Keratinocyte (primary cell): ENCODE measurements at regions not wholly inside any gene's neighbourhood (a gene's known extent, or its start where the extent isn't known, plus 50 kb on each side); places are given as distances from the start of the nearest gene placed in this dataset.

Experiments
- DNase-seq: peaks from one replicate; pipeline ENCODE4 v3.0.0-alpha.2; 2011; ENCODE audit warnings: low read depth, missing footprints, low spot score
- FAIRE-seq: peaks from 2 replicates; lab custom pipeline; 2011; peaks lifted over from hg19 to GRCh38; lab: Jason Lieb, UNC
- H2AFZ ChIP-seq: 2 replicates; pipeline ENCODE4 v1.6.0; 2012; ENCODE audit warnings: low read length, control low read depth, inconsistent platforms; ENCODE audit not compliant: control insufficient read depth
- H3K27ac ChIP-seq: 2 replicates; pipeline ENCODE4 v1.5.1; 2011; ENCODE audit warnings: low read length; ENCODE audit not compliant: control insufficient read depth, insufficient read depth
- H3K27me3 ChIP-seq: 3 replicates; pipeline ENCODE4 v1.6.0; 2011; ENCODE audit warnings: low read length; ENCODE audit not compliant: control insufficient read depth, insufficient read depth; ENCODE audit errors: extremely low read depth
- H3K36me3 ChIP-seq, 2 experiments: 2 replicates in 1 of 2; 3 replicates in 1 of 2; pipeline ENCODE4 v1.5.1; 2011; ENCODE audit warnings: low read length in 2 of 2, mild to moderate bottlenecking in 1 of 2; ENCODE audit not compliant: control insufficient read depth in 2 of 2, insufficient read depth in 2 of 2; ENCODE audit errors: extremely low read depth in 1 of 2
- H3K4me1 ChIP-seq: 3 replicates; pipeline ENCODE4 v1.5.1; 2011; ENCODE audit warnings: low read length; ENCODE audit not compliant: control insufficient read depth, insufficient read depth; ENCODE audit errors: extremely low read depth
- H3K4me2 ChIP-seq: 3 replicates; pipeline ENCODE4 v1.6.0; 2011; ENCODE audit warnings: low read depth, low read length; ENCODE audit not compliant: control insufficient read depth, insufficient read depth; ENCODE audit errors: extremely low read depth
- H3K4me3 ChIP-seq, 3 experiments: fragments of 200-600 bp in 1 of 3; sonication (generic) in 1 of 3; 2 replicates in 2 of 3; 3 replicates in 1 of 3; pipeline ENCODE4 v1.5.1; 2011 to 2016; ENCODE audit warnings: low read length in 3 of 3, mild to moderate bottlenecking in 3 of 3, control low read depth in 2 of 3, inconsistent platforms in 1 of 3, low read depth in 1 of 3, mixed read lengths in 1 of 3, mixed run types in 1 of 3, moderate library complexity in 1 of 3; ENCODE audit not compliant: control insufficient read depth in 2 of 3, insufficient read depth in 2 of 3; ENCODE audit errors: extremely low read depth in 1 of 3
- H3K79me2 ChIP-seq: 2 replicates; pipeline ENCODE4 v1.6.0; 2012; ENCODE audit warnings: low read length; ENCODE audit not compliant: control insufficient read depth, insufficient read depth
- H3K9ac ChIP-seq: 3 replicates; pipeline ENCODE4 v1.6.0; 2011; ENCODE audit warnings: low read length; ENCODE audit not compliant: control insufficient read depth, insufficient read depth; ENCODE audit errors: extremely low read depth
- H3K9me1 ChIP-seq: 3 replicates; pipeline ENCODE4 v1.6.0; 2011; ENCODE audit warnings: low read length; ENCODE audit not compliant: control insufficient read depth, insufficient read depth; ENCODE audit errors: extremely low read depth
- H3K9me3 ChIP-seq: 2 replicates; pipeline ENCODE4 v1.5.1; 2012; ENCODE audit warnings: low read depth, low read length; ENCODE audit not compliant: control insufficient read depth
- H4K20me1 ChIP-seq: 3 replicates; pipeline ENCODE4 v1.6.0; 2011; ENCODE audit warnings: low read length; ENCODE audit not compliant: control insufficient read depth, insufficient read depth; ENCODE audit errors: extremely low read depth
- EZH2 ChIP-seq: IDR thresholded peaks from one replicate; pipeline ENCODE4 v1.6.1; 2012; ENCODE audit warnings: inconsistent platforms, mild to moderate bottlenecking, low read length, moderate library complexity
- dilution Hi-C: fragments of 300-500 bp; cut with MboI; formaldehyde crosslinking; loops from one replicate; pipeline ENCODE4 v1.7.0; 2020; ENCODE audit warnings: low sequenced_read_pairs; ENCODE audit not compliant: extremely low pct_ligation_motif_present
- TF ChIP-seq, protein P1 (sequence below), 3 experiments: IDR thresholded peaks in 1 of 3; conservative IDR thresholded peaks in 1 of 3; optimal IDR thresholded peaks in 1 of 3; 2 replicates in 2 of 3; 3 replicates in 1 of 3; pipeline versions ENCODE3 to v1.5.1; 2011; ENCODE audit warnings: low read length in 3 of 3, mild to moderate bottlenecking in 3 of 3, moderate library complexity in 2 of 3, control low read depth in 1 of 3, inconsistent platforms in 1 of 3; ENCODE audit not compliant: insufficient read depth in 2 of 3; ENCODE audit errors: extremely low read depth in 1 of 3

- Histone ChIP-seq H4K20me1 (no peaks in the 10 kb centered on the region), H3K27me3 (no peaks in the 10 kb centered on the region), H3K9ac (no peak overlapping the region), H3K36me3 (no peaks in the 10 kb centered on the region), H3K9me1 (no peaks in the 10 kb centered on the region), H3K4me1 (no peaks in the 10 kb centered on the region), H3K4me3 (no peak overlapping the region), H2AFZ (no peak overlapping the region), H3K4me2 (no peak overlapping the region), H3K27ac (no peak overlapping the region), H3K79me2 (no peaks in the 10 kb centered on the region), H3K9me3 (no peaks in the 10 kb centered on the region)
- FAIRE-seq (no peak), DNase-seq (no peak)
- TF ChIP-seq EZH2, result no peak
- TF ChIP-seq, protein P1, sequence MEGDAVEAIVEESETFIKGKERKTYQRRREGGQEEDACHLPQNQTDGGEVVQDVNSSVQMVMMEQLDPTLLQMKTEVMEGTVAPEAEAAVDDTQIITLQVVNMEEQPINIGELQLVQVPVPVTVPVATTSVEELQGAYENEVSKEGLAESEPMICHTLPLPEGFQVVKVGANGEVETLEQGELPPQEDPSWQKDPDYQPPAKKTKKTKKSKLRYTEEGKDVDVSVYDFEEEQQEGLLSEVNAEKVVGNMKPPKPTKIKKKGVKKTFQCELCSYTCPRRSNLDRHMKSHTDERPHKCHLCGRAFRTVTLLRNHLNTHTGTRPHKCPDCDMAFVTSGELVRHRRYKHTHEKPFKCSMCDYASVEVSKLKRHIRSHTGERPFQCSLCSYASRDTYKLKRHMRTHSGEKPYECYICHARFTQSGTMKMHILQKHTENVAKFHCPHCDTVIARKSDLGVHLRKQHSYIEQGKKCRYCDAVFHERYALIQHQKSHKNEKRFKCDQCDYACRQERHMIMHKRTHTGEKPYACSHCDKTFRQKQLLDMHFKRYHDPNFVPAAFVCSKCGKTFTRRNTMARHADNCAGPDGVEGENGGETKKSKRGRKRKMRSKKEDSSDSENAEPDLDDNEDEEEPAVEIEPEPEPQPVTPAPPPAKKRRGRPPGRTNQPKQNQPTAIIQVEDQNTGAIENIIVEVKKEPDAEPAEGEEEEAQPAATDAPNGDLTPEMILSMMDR (optimal IDR thresholded peaks at IDR 0.05 in 1 of 3, IDR thresholded peaks at IDR 0.05 in 1 of 3, conservative IDR thresholded peaks at IDR 0.05 in 1 of 3; ENCODE audit: extremely low read depth in 1 of 3, insufficient read depth in 2 of 3, low read length in 3 of 3), result no peak
- dilution Hi-C loops, result no loop called here
These were observed 466.8 kb upstream of the GRIN3A start for GRCh38 chr9:102205251-102205650.

- H3K79me2 ChIP-seq, result no peaks in the 10 kb centered on the region
- H3K9ac ChIP-seq, result no peak overlapping the region
- H3K4me2 ChIP-seq, result no peak overlapping the region
- no peak for TF ChIP-seq EZH2
- TF ChIP-seq, protein P1 (optimal IDR thresholded peaks at IDR 0.05 in 1 of 3, IDR thresholded peaks at IDR 0.05 in 1 of 3, conservative IDR thresholded peaks at IDR 0.05 in 1 of 3; ENCODE audit: extremely low read depth in 1 of 3, insufficient read depth in 2 of 3, low read length in 3 of 3), result no peak
- H3K27ac ChIP-seq, result no peak overlapping the region
- H4K20me1 ChIP-seq, result no peaks in the 10 kb centered on the region
- no peaks in the 10 kb centered on the region for H3K9me1 ChIP-seq
- H3K4me3 ChIP-seq, result no peak overlapping the region
- no peak for DNase-seq
- H2AFZ ChIP-seq, result no peak overlapping the region
- H3K9me3 ChIP-seq, result no peaks in the 10 kb centered on the region
- H3K36me3 ChIP-seq, result no peaks in the 10 kb centered on the region
- no peaks in the 10 kb centered on the region for H3K4me1 ChIP-seq
- H3K27me3 ChIP-seq, result no peaks in the 10 kb centered on the region
- dilution Hi-C loops, result no loop called here
- no peak for FAIRE-seq
These were observed 463.7 kb upstream of the GRIN3A start for GRCh38 chr9:102202126-102202525.
